ENCODE measurements at regions not wholly inside any gene's neighbourhood (a gene's known extent, or its start where the extent isn't known, plus 50 kb on each side); places are given as distances from the start of the nearest gene placed in this dataset.
"Not testable (repeated sequence)": the region's sequence is repeated elsewhere in the genome, so short reads cannot be mapped to it uniquely, and the experiment has no call there.

- Mint-ChIP-seq H3K4me1 (ENCODE audit: low read depth) (peaks cover 8% of the 10 kb centered on the region), H3K4me3 (peak overlapping the region; percentile 24; the same call in 1 of the 2 replicates), H3K27me3 (ENCODE audit: insufficient read depth) (peaks cover 5% of the 10 kb centered on the region), H3K9me3 (peaks cover 7% of the 10 kb centered on the region; the same call in 1 of the 2 replicates), H3K36me3 (ENCODE audit: low read depth) (no peaks in the 10 kb centered on the region), H3K27ac (no peak overlapping the region)
- peak; percentile 29 for DNase-seq
- TF ChIP-seq, protein P1, sequence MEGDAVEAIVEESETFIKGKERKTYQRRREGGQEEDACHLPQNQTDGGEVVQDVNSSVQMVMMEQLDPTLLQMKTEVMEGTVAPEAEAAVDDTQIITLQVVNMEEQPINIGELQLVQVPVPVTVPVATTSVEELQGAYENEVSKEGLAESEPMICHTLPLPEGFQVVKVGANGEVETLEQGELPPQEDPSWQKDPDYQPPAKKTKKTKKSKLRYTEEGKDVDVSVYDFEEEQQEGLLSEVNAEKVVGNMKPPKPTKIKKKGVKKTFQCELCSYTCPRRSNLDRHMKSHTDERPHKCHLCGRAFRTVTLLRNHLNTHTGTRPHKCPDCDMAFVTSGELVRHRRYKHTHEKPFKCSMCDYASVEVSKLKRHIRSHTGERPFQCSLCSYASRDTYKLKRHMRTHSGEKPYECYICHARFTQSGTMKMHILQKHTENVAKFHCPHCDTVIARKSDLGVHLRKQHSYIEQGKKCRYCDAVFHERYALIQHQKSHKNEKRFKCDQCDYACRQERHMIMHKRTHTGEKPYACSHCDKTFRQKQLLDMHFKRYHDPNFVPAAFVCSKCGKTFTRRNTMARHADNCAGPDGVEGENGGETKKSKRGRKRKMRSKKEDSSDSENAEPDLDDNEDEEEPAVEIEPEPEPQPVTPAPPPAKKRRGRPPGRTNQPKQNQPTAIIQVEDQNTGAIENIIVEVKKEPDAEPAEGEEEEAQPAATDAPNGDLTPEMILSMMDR (IDR thresholded peaks at IDR 0.05), result no peak
Observed at GRCh38 chrX:1807301-1807731, 192.5 kb downstream of the ASMT start.

DNA sequence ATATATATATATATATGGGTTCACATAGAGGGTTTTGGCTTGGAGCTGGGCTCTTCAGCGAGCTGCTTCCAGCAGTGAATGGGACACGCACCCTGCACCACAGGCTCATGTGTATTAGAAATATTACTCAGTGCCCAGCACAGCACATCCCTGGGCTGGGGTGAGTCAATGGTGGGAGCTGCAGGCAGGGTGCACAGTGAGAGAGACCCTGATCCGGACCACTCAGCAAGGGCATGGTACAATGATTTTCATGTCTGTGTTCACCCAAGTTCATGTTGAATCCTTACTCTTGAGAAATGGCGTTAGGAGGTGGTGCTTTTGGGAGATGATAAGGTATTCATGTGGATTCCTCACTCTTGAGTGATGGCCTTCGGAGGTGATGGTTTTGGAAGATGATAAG is 194.7 kb downstream of the ASMT start:
- peaks cover 6% of the 10 kb centered on the region for H3K27me3 Mint-ChIP-seq (ENCODE audit: insufficient read depth)
- no peak for DNase-seq

GRCh38 chrX:1813809-1814208 is 198.9 kb downstream of the ASMT start:
- no peak overlapping the region for H3K4me3 Mint-ChIP-seq
- H3K27me3 Mint-ChIP-seq (ENCODE audit: insufficient read depth), result peaks cover 6% of the 10 kb centered on the region
- DNase-seq, result no peak
- no peaks in the 10 kb centered on the region for H3K4me1 Mint-ChIP-seq (ENCODE audit: low read depth)
- TF ChIP-seq, protein P1 (IDR thresholded peaks at IDR 0.05), result no peak
- H3K27ac Mint-ChIP-seq, result no peak overlapping the region
- peaks cover 17% of the 10 kb centered on the region for H3K9me3 Mint-ChIP-seq
- no peaks in the 10 kb centered on the region for H3K36me3 Mint-ChIP-seq (ENCODE audit: low read depth)

More for the DNA sequence above, 194.7 kb downstream of the ASMT start:
- TF ChIP-seq, protein P1 (IDR thresholded peaks at IDR 0.05), result no peak
- no peaks in the 10 kb centered on the region for H3K36me3 Mint-ChIP-seq (ENCODE audit: low read depth)
- H3K9me3 Mint-ChIP-seq, result peaks cover 9% of the 10 kb centered on the region; the same call in 1 of the 2 replicates
- no peak overlapping the region for H3K4me3 Mint-ChIP-seq
- peaks cover 8% of the 10 kb centered on the region for H3K4me1 Mint-ChIP-seq (ENCODE audit: low read depth)
- H3K27ac Mint-ChIP-seq, result no peak overlapping the region

- TF ChIP-seq, protein P1 (IDR thresholded peaks at IDR 0.05), result no peak
- H3K27me3 Mint-ChIP-seq (ENCODE audit: insufficient read depth), result peaks cover 6% of the 10 kb centered on the region
- H3K36me3 Mint-ChIP-seq (ENCODE audit: low read depth), result no peaks in the 10 kb centered on the region
- H3K9me3 Mint-ChIP-seq, result peaks cover 17% of the 10 kb centered on the region
- H3K27ac Mint-ChIP-seq, result no peak overlapping the region
- no peaks in the 10 kb centered on the region for H3K4me1 Mint-ChIP-seq (ENCODE audit: low read depth)
- DNase-seq, result no peak
- no peak overlapping the region for H3K4me3 Mint-ChIP-seq
Observed at GRCh38 chrX:1815456-1816175, 200.8 kb downstream of the ASMT start.

DNA sequence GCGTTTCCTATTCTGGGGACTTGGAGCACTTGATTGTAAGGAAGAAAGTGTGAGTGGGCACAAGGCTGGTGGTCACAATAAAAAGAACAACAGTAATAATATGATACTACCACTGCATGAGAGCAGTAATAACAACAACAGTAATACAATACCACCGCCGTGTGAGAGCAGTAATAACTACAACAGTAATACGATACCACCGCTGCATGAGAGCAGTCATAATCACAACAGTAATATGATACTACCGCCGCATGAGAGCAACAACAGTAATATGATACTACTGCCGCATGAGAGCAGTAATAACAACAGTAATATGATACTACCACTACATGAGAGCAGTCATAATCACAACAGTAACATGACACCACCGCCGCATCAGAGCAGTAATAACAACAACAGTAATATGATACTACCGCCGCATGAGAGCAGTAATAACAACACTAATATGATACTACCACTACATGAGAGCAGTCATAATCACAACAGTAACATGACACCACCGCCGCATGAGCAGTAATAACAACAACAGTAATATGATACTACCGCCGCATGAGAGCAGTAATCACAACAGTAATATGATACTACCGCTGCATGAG is 201.6 kb downstream of the ASMT start:
- H3K9me3 Mint-ChIP-seq, result peaks cover 19% of the 10 kb centered on the region
- not testable (repeated sequence) for H3K36me3 Mint-ChIP-seq (ENCODE audit: low read depth); H3K4me1 Mint-ChIP-seq (ENCODE audit: low read depth); DNase-seq; H3K4me3 Mint-ChIP-seq; H3K27me3 Mint-ChIP-seq (ENCODE audit: insufficient read depth); H3K27ac Mint-ChIP-seq

DNA sequence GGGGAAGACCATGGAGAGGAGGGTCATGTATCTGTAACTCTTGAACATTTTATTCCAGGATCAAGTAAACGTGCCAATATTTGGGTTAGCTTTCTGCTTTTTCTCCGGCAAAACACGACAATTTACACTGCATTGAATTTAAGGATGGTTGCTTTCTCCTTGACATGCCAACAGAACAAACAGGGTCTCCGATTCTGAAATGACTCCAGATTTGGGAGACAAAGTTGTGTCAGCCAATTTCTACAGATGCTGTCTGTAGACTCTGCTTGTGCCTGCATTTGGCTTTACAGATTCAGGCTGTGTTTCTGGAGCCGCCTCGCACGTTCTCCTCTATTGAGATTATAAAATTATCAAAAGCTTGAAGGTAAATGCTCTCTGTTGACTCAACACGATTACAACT is 207.0 kb downstream of the ASMT start:
- Mint-ChIP-seq H3K27me3 (ENCODE audit: insufficient read depth) (no peaks in the 10 kb centered on the region; the same call in none of the 2 replicates), H3K9me3 (peaks cover 53% of the 10 kb centered on the region)
- TF ChIP-seq, protein P1 (IDR thresholded peaks at IDR 0.05), result no peak

More for the DNA sequence above, 207.0 kb downstream of the ASMT start:
- H3K4me3 Mint-ChIP-seq, result no peak overlapping the region
- DNase-seq, result no peak
- H3K36me3 Mint-ChIP-seq (ENCODE audit: low read depth), result peaks cover 19% of the 10 kb centered on the region
- no peak overlapping the region for H3K27ac Mint-ChIP-seq
- no peaks in the 10 kb centered on the region for H3K4me1 Mint-ChIP-seq (ENCODE audit: low read depth)

All from HFFc6 (cell line).